Activated CD8-positive, alpha-beta T cell treated with anti-CD3 and anti-CD28 coated beads for 36 hours (primary cell): ENCODE measurements at regions not wholly inside any gene's neighbourhood (a gene's known extent, or its start where the extent isn't known, plus 50 kb on each side); places are given as distances from the start of the nearest gene placed in this dataset.

Experiments used
- ATAC-seq: fragments of 200-7000 bp; cut with Tn5 transposase; one replicate; pipeline ENCODE4 v1.10.0; 2021; ENCODE audit warnings: mild to moderate bottlenecking, moderate library complexity
- CTCF ChIA-PET: fragments of 350-600 bp; sonication (Branson Sonifier 250); formaldehyde crosslinking; loops from one replicate; lab custom pipeline; 2021; ENCODE audit warnings: antibody characterized with exemption; lab: Charles Lee
- POLR2A ChIA-PET: fragments of 350-600 bp; sonication (Branson Sonifier 250); formaldehyde crosslinking; loops from one replicate; lab custom pipeline; 2021; ENCODE audit warnings: antibody characterized with exemption; lab: Charles Lee
- DNase-seq: peaks from one replicate; pipeline ENCODE4 v3.0.0-alpha.2; 2020
- H3K27ac Mint-ChIP-seq: one replicate; pipeline ENCODE4 v1.8.0; 2021; ENCODE audit warnings: mild to moderate bottlenecking, mixed read lengths
- H3K27me3 Mint-ChIP-seq: one replicate; pipeline ENCODE4 v1.8.0; 2021; ENCODE audit warnings: mixed read lengths
- H3K36me3 Mint-ChIP-seq: one replicate; pipeline ENCODE4 v1.8.0; 2021; ENCODE audit warnings: low read depth, mixed read lengths
- H3K4me1 Mint-ChIP-seq: one replicate; pipeline ENCODE4 v1.8.0; 2021; ENCODE audit warnings: low read depth, mixed read lengths
- H3K4me3 Mint-ChIP-seq: one replicate; pipeline ENCODE4 v1.8.0; 2021; ENCODE audit warnings: mild to moderate bottlenecking, moderate library complexity, mixed read lengths
- H3K9me3 Mint-ChIP-seq: one replicate; pipeline ENCODE4 v1.8.0; 2021; ENCODE audit warnings: mixed read lengths
- CTCF ChIP-seq: fragments of 200-600 bp; IDR thresholded peaks from one replicate; pipeline ENCODE4 v1.8.0; 2022; ENCODE audit warnings: antibody characterized with exemption, mild to moderate bottlenecking
- intact Hi-C: fragments of 100-400 bp; cut with micrococcal nuclease; formaldehyde crosslinking; loops from one replicate; pipeline ENCODE4 v1.10.0; 2022

DNA sequence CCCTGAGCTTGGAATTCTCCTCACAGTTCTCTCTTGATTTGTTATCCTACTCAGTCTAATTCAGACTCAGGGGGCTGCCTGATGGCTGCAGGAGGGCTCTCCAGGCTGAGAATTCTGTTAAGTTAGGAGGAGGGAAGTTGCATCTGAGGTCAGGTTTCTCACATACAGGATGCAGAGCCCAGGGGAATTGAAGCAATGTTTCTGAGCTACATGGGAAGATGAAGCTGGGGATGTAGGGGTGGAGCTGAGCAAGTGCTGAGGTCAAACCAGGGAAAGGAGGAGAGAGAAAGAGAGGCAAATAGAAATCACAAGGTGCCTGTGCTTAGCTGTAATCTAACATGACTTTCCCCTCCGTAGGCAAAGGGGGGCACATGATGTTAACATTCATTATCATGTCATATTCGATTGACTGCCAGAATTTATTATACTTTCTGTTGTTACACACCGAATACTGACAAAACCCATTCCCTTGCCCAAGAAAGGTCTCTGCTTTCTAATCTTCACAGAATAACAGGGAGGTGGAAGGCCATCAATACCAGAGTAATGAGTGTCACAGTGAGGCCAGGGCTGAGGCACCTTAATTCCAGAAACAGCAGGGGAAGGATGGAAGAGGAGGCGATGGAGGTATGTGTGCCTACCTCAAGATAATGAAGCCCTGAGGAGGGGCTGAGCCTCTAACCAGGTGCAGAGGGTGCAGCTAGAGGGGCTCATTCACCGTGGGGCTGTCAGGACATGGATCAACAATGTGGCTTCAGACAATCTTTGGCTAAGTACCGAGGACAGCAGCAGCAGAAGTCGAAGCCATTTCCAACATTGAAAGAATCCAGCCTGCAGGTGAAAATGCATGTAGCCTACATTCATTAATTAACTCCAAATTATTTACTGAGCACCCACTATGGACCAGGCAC is 205.4 kb upstream of the SNX19 start:
- no peak overlapping the region for H3K27ac Mint-ChIP-seq
- H3K4me1 Mint-ChIP-seq = no peaks in the 10 kb centered on the region
- TF ChIP-seq CTCF = no peak
- intact Hi-C loops = no loop called here
- H3K9me3 Mint-ChIP-seq = peaks cover 1% of the 10 kb centered on the region
- no peaks in the 10 kb centered on the region for H3K36me3 Mint-ChIP-seq
- DNase-seq = no peak
- ChIA-PET POLR2A (no interaction called here), CTCF (no interaction called here)
- no peak for ATAC-seq
- H3K4me3 Mint-ChIP-seq = no peak overlapping the region
- H3K27me3 Mint-ChIP-seq = no peaks in the 10 kb centered on the region

DNA sequence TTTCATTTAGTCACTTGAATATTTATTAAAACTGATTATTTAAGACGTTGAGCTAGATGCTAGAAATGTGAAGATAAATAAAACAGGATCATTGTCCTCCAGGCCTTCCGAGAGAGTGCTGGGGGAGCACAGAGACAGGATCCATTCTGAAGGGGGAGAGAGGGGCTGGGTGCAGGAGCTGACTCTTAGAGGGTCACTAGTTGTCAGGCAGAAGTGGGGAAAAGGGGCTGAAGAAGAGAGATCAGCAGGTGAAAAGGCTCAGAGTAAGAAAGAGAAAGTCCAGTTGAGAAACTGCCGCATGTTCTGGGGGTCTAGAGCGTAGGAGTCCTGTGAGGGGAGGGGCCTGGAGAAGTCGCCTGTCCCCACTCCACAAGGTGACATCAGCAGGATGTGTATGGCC is 206.2 kb upstream of the SNX19 start:
- ATAC-seq = no peak
- no peak overlapping the region for H3K27ac Mint-ChIP-seq
- DNase-seq = no peak
- intact Hi-C loops = no loop called here
- peaks cover 6% of the 10 kb centered on the region for H3K9me3 Mint-ChIP-seq
- no peak for TF ChIP-seq CTCF
- H3K4me1 Mint-ChIP-seq = no peaks in the 10 kb centered on the region
- H3K36me3 Mint-ChIP-seq = no peaks in the 10 kb centered on the region
- H3K27me3 Mint-ChIP-seq = no peaks in the 10 kb centered on the region
- ChIA-PET POLR2A (no interaction called here), CTCF (no interaction called here)
- no peak overlapping the region for H3K4me3 Mint-ChIP-seq

GRCh38 chr11:131129474-131129873 is 213.2 kb upstream of the SNX19 start:
- CTCF ChIA-PET = no interaction called here
- POLR2A ChIA-PET = no interaction called here
- Mint-ChIP-seq H3K36me3 (no peaks in the 10 kb centered on the region), H3K27me3 (no peaks in the 10 kb centered on the region), H3K4me1 (no peaks in the 10 kb centered on the region), H3K4me3 (no peak overlapping the region), H3K9me3 (peaks cover 11% of the 10 kb centered on the region), H3K27ac (no peak overlapping the region)
- DNase-seq (no peak), ATAC-seq (no peak)
- no peak for TF ChIP-seq CTCF
- intact Hi-C loops = no loop called here

DNA sequence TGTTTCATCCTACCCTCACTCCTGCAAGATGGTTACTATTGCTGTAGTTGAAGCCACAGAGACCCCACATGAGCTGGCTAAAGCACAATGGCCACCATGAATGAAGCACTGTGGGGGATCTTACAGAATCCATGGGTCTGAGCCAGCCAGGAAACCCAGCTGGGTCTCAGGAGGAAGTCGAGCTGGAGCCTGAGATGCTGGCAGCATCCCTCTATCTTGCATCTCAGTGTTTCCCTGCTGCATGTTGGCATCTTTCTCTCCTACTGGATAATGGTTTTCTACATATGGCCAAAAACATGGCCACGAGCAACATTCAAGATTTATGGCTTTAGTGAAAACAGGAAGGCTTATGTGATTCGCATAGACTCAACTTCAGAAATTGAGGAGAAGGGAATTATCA is 219.3 kb upstream of the SNX19 start:
- intact Hi-C loops = no loop called here
- TF ChIP-seq CTCF = no peak
- no peaks in the 10 kb centered on the region for H3K9me3 Mint-ChIP-seq
- H3K27me3 Mint-ChIP-seq = peaks cover 2% of the 10 kb centered on the region
- CTCF ChIA-PET = no interaction called here
- POLR2A ChIA-PET = no interaction called here
- no peak overlapping the region for H3K27ac Mint-ChIP-seq
- H3K4me1 Mint-ChIP-seq = no peaks in the 10 kb centered on the region
- DNase-seq (no peak), ATAC-seq (no peak)
- no peak overlapping the region for H3K4me3 Mint-ChIP-seq
- no peaks in the 10 kb centered on the region for H3K36me3 Mint-ChIP-seq

DNA sequence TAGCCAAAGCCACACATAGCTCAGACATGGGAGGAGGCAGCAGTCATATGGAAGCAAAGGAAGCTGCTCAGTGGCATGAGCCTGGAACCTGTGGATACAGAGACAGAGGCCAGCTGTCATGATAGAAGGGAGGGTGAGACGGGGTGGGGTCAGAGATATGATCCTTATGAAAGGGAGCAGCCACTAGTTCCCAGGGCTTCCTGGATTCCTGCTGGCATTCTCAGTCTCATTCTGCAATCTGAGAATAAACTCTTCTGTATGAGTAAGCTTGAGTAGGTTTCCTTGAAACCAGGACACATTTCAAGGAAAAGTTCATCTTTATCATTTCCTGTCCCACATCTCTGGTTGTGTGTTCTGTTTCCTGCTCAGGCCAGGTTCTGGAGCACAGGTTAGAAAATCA is 220.2 kb upstream of the SNX19 start:
- peaks cover 2% of the 10 kb centered on the region for H3K27me3 Mint-ChIP-seq
- no peak overlapping the region for H3K4me3 Mint-ChIP-seq
- no peaks in the 10 kb centered on the region for H3K36me3 Mint-ChIP-seq
- no peak for TF ChIP-seq CTCF
- ChIA-PET POLR2A (no interaction called here), CTCF (no interaction called here)
- H3K4me1 Mint-ChIP-seq = no peaks in the 10 kb centered on the region
- DNase-seq (no peak), ATAC-seq (no peak)
- no peaks in the 10 kb centered on the region for H3K9me3 Mint-ChIP-seq
- intact Hi-C loops = no loop called here
- no peak overlapping the region for H3K27ac Mint-ChIP-seq
